SK-N-SH treated with all-trans-retinoic acid at 6 μM for 48 hours (cell line): ENCODE measurements at regions not wholly inside any gene's neighbourhood (a gene's known extent, or its start where the extent isn't known, plus 50 kb on each side); places are given as distances from the start of the nearest gene placed in this dataset.

Source experiments
- ATAC-seq: fragments of 200-7000 bp; cut with Tn5 transposase; 3 replicates; pipeline ENCODE4 v1.9.1; 2020; ENCODE audit warnings: mild to moderate bottlenecking, moderate library complexity
- ARNTL ChIP-seq: fragments of 450-650 bp; formaldehyde crosslinking; IDR thresholded peaks from 2 replicates; pipeline ENCODE4 v1.5.0; 2020; ENCODE audit warnings: low read depth, mild to moderate bottlenecking, moderate library complexity, borderline replicate concordance
- BACH2 ChIP-seq: fragments of 250-450 bp; sonication (Bioruptor Pico); IDR thresholded peaks from 2 replicates; pipeline ENCODE4 v1.9.0; 2021; ENCODE audit warnings: mild to moderate bottlenecking, borderline replicate concordance
- CSDC2 ChIP-seq: fragments of 250-450 bp; sonication (Bioruptor Pico); IDR thresholded peaks from 2 replicates; pipeline ENCODE4 v1.5.0; 2020; ENCODE audit warnings: mild to moderate bottlenecking, moderate library complexity
- ESRRG ChIP-seq: fragments of 250-450 bp; sonication (Bioruptor Pico); IDR thresholded peaks from 2 replicates; pipeline ENCODE4 v1.6.1; 2021; ENCODE audit warnings: mild to moderate bottlenecking
- OSR1 ChIP-seq: fragments of 250-450 bp; sonication (Bioruptor Pico); IDR thresholded peaks from 2 replicates; pipeline ENCODE4 v1.8.0; 2022; ENCODE audit warnings: moderate library complexity, mild to moderate bottlenecking, inconsistent platforms
- SNAI2 ChIP-seq: fragments of 250-450 bp; sonication (Bioruptor Pico); IDR thresholded peaks from 2 replicates; pipeline ENCODE4 v1.5.0; 2020; ENCODE audit warnings: mild to moderate bottlenecking, moderate library complexity
- TOX ChIP-seq: fragments of 250-450 bp; sonication (Bioruptor Pico); IDR thresholded peaks from 2 replicates; pipeline ENCODE4 v1.8.0; 2021; ENCODE audit warnings: mild to moderate bottlenecking, moderate library complexity, borderline replicate concordance
- ZC3H10 ChIP-seq: fragments of 250-450 bp; sonication (Bioruptor Pico); IDR thresholded peaks from 2 replicates; pipeline ENCODE4 v1.5.1; 2021; ENCODE audit warnings: mild to moderate bottlenecking, moderate library complexity
- ZFP30 ChIP-seq: fragments of 450-650 bp; formaldehyde crosslinking; IDR thresholded peaks from 2 replicates; pipeline ENCODE4 v1.5.0; 2022; ENCODE audit warnings: mild to moderate bottlenecking, moderate library complexity
- ZNF565 ChIP-seq: fragments of 450-650 bp; formaldehyde crosslinking; conservative IDR thresholded peaks from 2 replicates; pipeline ENCODE4 v1.5.0; 2020; ENCODE audit warnings: low read depth, mild to moderate bottlenecking, moderate library complexity
- TF ChIP-seq, protein P1 (sequence below): fragments of 250-450 bp; sonication (Bioruptor Pico); IDR thresholded peaks from 2 replicates; pipeline ENCODE4 v1.8.0; 2021; ENCODE audit warnings: low read depth, mild to moderate bottlenecking, moderate library complexity, borderline replicate concordance
- TF ChIP-seq, protein P2 (sequence below): fragments of 250-450 bp; sonication (Bioruptor Pico); IDR thresholded peaks from 2 replicates; pipeline ENCODE4 v1.5.1; 2021; ENCODE audit warnings: mild to moderate bottlenecking, moderate library complexity
- TF ChIP-seq, protein P3 (sequence below): fragments of 250-450 bp; sonication (Bioruptor Pico); IDR thresholded peaks from 2 replicates; pipeline ENCODE4 v1.5.0; 2020; ENCODE audit warnings: mild to moderate bottlenecking, moderate library complexity
- TF ChIP-seq, protein P4 (sequence below): fragments of 250-450 bp; sonication (Bioruptor Pico); IDR thresholded peaks from 2 replicates; pipeline ENCODE4 v1.8.0; 2020; ENCODE audit warnings: mild to moderate bottlenecking, moderate library complexity, borderline replicate concordance

DNA sequence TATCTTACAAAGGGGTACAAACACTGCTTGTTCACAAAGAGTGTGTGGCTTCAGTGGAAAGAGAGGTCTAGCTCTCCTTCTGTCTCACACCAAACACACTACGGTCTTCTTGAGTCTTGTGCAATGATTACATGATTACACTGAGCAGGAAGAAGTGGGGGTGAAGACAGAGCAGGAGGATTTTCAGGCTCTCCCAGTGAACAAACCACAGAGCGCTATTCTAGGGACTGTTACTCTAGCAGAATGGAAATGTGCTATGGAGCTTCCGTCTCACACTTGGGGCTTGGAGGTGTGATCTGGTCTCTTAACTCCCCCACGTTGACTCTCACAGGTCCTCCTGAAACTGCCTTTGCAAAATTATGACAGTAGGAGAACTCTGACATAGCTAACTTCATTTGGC lies 203.4 kb downstream of the MYLK4 start:
- TF ChIP-seq, protein P1, sequence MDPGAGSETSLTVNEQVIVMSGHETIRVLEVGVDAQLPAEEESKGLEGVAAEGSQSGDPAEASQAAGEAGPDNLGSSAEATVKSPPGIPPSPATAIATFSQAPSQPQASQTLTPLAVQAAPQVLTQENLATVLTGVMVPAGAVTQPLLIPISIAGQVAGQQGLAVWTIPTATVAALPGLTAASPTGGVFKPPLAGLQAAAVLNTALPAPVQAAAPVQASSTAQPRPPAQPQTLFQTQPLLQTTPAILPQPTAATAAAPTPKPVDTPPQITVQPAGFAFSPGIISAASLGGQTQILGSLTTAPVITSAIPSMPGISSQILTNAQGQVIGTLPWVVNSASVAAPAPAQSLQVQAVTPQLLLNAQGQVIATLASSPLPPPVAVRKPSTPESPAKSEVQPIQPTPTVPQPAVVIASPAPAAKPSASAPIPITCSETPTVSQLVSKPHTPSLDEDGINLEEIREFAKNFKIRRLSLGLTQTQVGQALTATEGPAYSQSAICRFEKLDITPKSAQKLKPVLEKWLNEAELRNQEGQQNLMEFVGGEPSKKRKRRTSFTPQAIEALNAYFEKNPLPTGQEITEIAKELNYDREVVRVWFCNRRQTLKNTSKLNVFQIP (CRISPR knock-in tag), result no peak
- TF ChIP-seq, protein P2, sequence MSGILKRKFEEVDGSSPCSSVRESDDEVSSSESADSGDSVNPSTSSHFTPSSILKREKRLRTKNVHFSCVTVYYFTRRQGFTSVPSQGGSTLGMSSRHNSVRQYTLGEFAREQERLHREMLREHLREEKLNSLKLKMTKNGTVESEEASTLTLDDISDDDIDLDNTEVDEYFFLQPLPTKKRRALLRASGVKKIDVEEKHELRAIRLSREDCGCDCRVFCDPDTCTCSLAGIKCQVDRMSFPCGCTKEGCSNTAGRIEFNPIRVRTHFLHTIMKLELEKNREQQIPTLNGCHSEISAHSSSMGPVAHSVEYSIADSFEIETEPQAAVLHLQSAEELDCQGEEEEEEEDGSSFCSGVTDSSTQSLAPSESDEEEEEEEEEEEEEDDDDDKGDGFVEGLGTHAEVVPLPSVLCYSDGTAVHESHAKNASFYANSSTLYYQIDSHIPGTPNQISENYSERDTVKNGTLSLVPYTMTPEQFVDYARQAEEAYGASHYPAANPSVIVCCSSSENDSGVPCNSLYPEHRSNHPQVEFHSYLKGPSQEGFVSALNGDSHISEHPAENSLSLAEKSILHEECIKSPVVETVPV (CRISPR knock-in tag), result no peak
- no peak for TF ChIP-seq TOX (CRISPR knock-in tag)
- ATAC-seq, result no peak

DNA sequence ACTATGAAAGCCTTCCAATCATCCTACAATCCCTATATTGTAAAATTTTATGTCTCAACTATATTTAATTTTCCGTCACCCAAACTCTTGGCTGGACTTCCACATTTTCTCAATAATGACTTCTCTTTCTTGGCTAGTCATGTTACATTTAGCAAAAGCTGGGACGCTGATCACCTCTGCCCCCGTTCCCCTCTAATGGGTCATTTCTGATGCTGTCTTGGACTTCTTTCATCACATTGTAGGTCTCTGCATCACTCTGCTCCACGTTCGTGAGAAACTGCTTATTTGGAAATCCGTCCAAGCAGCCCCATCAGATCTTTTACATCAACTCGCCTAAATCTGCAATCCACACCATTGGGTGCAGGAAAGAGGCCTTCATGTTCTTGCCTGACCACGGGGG lies 203.8 kb downstream of the MYLK4 start:
- TF ChIP-seq ZC3H10 (CRISPR knock-in tag) (no peak), TOX (CRISPR knock-in tag) (no peak), ZFP30 (CRISPR knock-in tag) (no peak), CSDC2 (CRISPR knock-in tag) (no peak), ZNF565 (CRISPR knock-in tag) (no peak), ESRRG (CRISPR knock-in tag) (no peak), ARNTL (no peak), BACH2 (no peak), OSR1 (no peak), SNAI2 (no peak)
- TF ChIP-seq, protein P3, sequence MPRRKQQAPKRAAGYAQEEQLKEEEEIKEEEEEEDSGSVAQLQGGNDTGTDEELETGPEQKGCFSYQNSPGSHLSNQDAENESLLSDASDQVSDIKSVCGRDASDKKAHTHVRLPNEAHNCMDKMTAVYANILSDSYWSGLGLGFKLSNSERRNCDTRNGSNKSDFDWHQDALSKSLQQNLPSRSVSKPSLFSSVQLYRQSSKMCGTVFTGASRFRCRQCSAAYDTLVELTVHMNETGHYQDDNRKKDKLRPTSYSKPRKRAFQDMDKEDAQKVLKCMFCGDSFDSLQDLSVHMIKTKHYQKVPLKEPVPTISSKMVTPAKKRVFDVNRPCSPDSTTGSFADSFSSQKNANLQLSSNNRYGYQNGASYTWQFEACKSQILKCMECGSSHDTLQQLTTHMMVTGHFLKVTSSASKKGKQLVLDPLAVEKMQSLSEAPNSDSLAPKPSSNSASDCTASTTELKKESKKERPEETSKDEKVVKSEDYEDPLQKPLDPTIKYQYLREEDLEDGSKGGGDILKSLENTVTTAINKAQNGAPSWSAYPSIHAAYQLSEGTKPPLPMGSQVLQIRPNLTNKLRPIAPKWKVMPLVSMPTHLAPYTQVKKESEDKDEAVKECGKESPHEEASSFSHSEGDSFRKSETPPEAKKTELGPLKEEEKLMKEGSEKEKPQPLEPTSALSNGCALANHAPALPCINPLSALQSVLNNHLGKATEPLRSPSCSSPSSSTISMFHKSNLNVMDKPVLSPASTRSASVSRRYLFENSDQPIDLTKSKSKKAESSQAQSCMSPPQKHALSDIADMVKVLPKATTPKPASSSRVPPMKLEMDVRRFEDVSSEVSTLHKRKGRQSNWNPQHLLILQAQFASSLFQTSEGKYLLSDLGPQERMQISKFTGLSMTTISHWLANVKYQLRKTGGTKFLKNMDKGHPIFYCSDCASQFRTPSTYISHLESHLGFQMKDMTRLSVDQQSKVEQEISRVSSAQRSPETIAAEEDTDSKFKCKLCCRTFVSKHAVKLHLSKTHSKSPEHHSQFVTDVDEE (CRISPR knock-in tag), result no peak
- TF ChIP-seq, protein P4, sequence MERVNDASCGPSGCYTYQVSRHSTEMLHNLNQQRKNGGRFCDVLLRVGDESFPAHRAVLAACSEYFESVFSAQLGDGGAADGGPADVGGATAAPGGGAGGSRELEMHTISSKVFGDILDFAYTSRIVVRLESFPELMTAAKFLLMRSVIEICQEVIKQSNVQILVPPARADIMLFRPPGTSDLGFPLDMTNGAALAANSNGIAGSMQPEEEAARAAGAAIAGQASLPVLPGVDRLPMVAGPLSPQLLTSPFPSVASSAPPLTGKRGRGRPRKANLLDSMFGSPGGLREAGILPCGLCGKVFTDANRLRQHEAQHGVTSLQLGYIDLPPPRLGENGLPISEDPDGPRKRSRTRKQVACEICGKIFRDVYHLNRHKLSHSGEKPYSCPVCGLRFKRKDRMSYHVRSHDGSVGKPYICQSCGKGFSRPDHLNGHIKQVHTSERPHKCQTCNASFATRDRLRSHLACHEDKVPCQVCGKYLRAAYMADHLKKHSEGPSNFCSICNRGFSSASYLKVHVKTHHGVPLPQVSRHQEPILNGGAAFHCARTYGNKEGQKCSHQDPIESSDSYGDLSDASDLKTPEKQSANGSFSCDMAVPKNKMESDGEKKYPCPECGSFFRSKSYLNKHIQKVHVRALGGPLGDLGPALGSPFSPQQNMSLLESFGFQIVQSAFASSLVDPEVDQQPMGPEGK, result no peak
- TF ChIP-seq, protein P1 (CRISPR knock-in tag), result no peak
- ATAC-seq, result no peak

DNA sequence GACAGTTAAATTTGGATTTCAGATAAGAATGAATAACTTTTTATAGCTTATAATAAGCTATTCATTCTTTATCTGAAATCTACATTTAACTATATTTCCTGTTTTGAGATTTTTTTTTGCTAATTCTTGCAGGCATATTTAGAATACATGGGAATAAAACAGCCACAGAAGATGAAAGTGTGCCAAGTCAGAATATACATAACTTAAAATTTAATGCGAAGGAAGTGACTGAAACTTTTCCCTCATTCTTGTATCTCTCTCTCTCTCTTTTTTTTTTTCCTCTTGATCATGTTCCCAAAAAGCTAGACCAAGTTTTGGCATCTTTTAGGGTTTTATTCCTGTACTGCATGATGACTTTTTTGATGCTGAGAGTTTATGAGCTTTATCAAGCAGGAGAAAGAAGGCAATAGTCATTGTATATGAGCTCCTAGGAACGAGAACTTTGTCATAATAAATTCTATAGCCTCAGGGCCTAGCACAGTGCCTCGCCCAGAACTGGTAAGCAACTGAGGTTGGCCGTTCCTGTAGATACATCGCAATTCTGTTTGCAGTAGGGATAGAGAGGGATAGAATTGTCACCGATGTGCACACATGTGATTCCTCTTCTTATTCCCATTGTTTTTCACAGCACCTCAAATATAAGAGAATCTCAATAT lies 205.2 kb downstream of the MYLK4 start:
- TF ChIP-seq, protein P3 (CRISPR knock-in tag), result no peak
- TF ChIP-seq, protein P1 (CRISPR knock-in tag), result no peak
- TF ChIP-seq ZC3H10 (CRISPR knock-in tag), result no peak
- no peak for TF ChIP-seq SNAI2
- ATAC-seq, result no peak
